Keratinocyte (primary cell): ENCODE measurements at regions not wholly inside any gene's neighbourhood (a gene's known extent, or its start where the extent isn't known, plus 50 kb on each side); places are given as distances from the start of the nearest gene placed in this dataset.

Source experiments
- DNase-seq: peaks from one replicate; pipeline ENCODE4 v3.0.0-alpha.2; 2011; ENCODE audit warnings: low read depth, missing footprints, low spot score
- FAIRE-seq: peaks from 2 replicates; lab custom pipeline; 2011; peaks lifted over from hg19 to GRCh38; lab: Jason Lieb, UNC
- H2AFZ ChIP-seq: 2 replicates; pipeline ENCODE4 v1.6.0; 2012; ENCODE audit warnings: low read length, control low read depth, inconsistent platforms; ENCODE audit not compliant: control insufficient read depth
- H3K27ac ChIP-seq: 2 replicates; pipeline ENCODE4 v1.5.1; 2011; ENCODE audit warnings: low read length; ENCODE audit not compliant: control insufficient read depth, insufficient read depth
- H3K27me3 ChIP-seq: 3 replicates; pipeline ENCODE4 v1.6.0; 2011; ENCODE audit warnings: low read length; ENCODE audit not compliant: control insufficient read depth, insufficient read depth; ENCODE audit errors: extremely low read depth
- H3K36me3 ChIP-seq, 2 experiments: 2 replicates in 1 of 2; 3 replicates in 1 of 2; pipeline ENCODE4 v1.5.1; 2011; ENCODE audit warnings: low read length in 2 of 2, mild to moderate bottlenecking in 1 of 2; ENCODE audit not compliant: control insufficient read depth in 2 of 2, insufficient read depth in 2 of 2; ENCODE audit errors: extremely low read depth in 1 of 2
- H3K4me1 ChIP-seq: 3 replicates; pipeline ENCODE4 v1.5.1; 2011; ENCODE audit warnings: low read length; ENCODE audit not compliant: control insufficient read depth, insufficient read depth; ENCODE audit errors: extremely low read depth
- H3K4me2 ChIP-seq: 3 replicates; pipeline ENCODE4 v1.6.0; 2011; ENCODE audit warnings: low read depth, low read length; ENCODE audit not compliant: control insufficient read depth, insufficient read depth; ENCODE audit errors: extremely low read depth
- H3K4me3 ChIP-seq, 3 experiments: fragments of 200-600 bp in 1 of 3; sonication (generic) in 1 of 3; 2 replicates in 2 of 3; 3 replicates in 1 of 3; pipeline ENCODE4 v1.5.1; 2011 to 2016; ENCODE audit warnings: low read length in 3 of 3, mild to moderate bottlenecking in 3 of 3, control low read depth in 2 of 3, inconsistent platforms in 1 of 3, low read depth in 1 of 3, mixed read lengths in 1 of 3, mixed run types in 1 of 3, moderate library complexity in 1 of 3; ENCODE audit not compliant: control insufficient read depth in 2 of 3, insufficient read depth in 2 of 3; ENCODE audit errors: extremely low read depth in 1 of 3
- H3K79me2 ChIP-seq: 2 replicates; pipeline ENCODE4 v1.6.0; 2012; ENCODE audit warnings: low read length; ENCODE audit not compliant: control insufficient read depth, insufficient read depth
- H3K9ac ChIP-seq: 3 replicates; pipeline ENCODE4 v1.6.0; 2011; ENCODE audit warnings: low read length; ENCODE audit not compliant: control insufficient read depth, insufficient read depth; ENCODE audit errors: extremely low read depth
- H3K9me1 ChIP-seq: 3 replicates; pipeline ENCODE4 v1.6.0; 2011; ENCODE audit warnings: low read length; ENCODE audit not compliant: control insufficient read depth, insufficient read depth; ENCODE audit errors: extremely low read depth
- H3K9me3 ChIP-seq: 2 replicates; pipeline ENCODE4 v1.5.1; 2012; ENCODE audit warnings: low read depth, low read length; ENCODE audit not compliant: control insufficient read depth
- H4K20me1 ChIP-seq: 3 replicates; pipeline ENCODE4 v1.6.0; 2011; ENCODE audit warnings: low read length; ENCODE audit not compliant: control insufficient read depth, insufficient read depth; ENCODE audit errors: extremely low read depth
- EZH2 ChIP-seq: IDR thresholded peaks from one replicate; pipeline ENCODE4 v1.6.1; 2012; ENCODE audit warnings: inconsistent platforms, mild to moderate bottlenecking, low read length, moderate library complexity
- dilution Hi-C: fragments of 300-500 bp; cut with MboI; formaldehyde crosslinking; loops from one replicate; pipeline ENCODE4 v1.7.0; 2020; ENCODE audit warnings: low sequenced_read_pairs; ENCODE audit not compliant: extremely low pct_ligation_motif_present
- TF ChIP-seq, protein P1 (sequence below), 3 experiments: IDR thresholded peaks in 1 of 3; conservative IDR thresholded peaks in 1 of 3; optimal IDR thresholded peaks in 1 of 3; 2 replicates in 2 of 3; 3 replicates in 1 of 3; pipeline versions ENCODE3 to v1.5.1; 2011; ENCODE audit warnings: low read length in 3 of 3, mild to moderate bottlenecking in 3 of 3, moderate library complexity in 2 of 3, control low read depth in 1 of 3, inconsistent platforms in 1 of 3; ENCODE audit not compliant: insufficient read depth in 2 of 3; ENCODE audit errors: extremely low read depth in 1 of 3

GRCh38 chr2:66981074-66981473 is 416.1 kb upstream of the ETAA1 start:
- Histone ChIP-seq H4K20me1 (no peaks in the 10 kb centered on the region), H3K27ac (no peak overlapping the region), H3K36me3 (no peaks in the 10 kb centered on the region), H3K9me1 (no peaks in the 10 kb centered on the region), H3K4me3 (no peak overlapping the region), H3K9me3 (no peaks in the 10 kb centered on the region), H3K9ac (no peak overlapping the region), H3K27me3 (no peaks in the 10 kb centered on the region), H2AFZ (no peak overlapping the region), H3K4me1 (no peaks in the 10 kb centered on the region), H3K4me2 (no peak overlapping the region), H3K79me2 (no peaks in the 10 kb centered on the region)
- dilution Hi-C loops, result no loop called here
- DNase-seq (no peak), FAIRE-seq (no peak)
- TF ChIP-seq, protein P1, sequence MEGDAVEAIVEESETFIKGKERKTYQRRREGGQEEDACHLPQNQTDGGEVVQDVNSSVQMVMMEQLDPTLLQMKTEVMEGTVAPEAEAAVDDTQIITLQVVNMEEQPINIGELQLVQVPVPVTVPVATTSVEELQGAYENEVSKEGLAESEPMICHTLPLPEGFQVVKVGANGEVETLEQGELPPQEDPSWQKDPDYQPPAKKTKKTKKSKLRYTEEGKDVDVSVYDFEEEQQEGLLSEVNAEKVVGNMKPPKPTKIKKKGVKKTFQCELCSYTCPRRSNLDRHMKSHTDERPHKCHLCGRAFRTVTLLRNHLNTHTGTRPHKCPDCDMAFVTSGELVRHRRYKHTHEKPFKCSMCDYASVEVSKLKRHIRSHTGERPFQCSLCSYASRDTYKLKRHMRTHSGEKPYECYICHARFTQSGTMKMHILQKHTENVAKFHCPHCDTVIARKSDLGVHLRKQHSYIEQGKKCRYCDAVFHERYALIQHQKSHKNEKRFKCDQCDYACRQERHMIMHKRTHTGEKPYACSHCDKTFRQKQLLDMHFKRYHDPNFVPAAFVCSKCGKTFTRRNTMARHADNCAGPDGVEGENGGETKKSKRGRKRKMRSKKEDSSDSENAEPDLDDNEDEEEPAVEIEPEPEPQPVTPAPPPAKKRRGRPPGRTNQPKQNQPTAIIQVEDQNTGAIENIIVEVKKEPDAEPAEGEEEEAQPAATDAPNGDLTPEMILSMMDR (optimal IDR thresholded peaks at IDR 0.05 in 1 of 3, IDR thresholded peaks at IDR 0.05 in 1 of 3, conservative IDR thresholded peaks at IDR 0.05 in 1 of 3; ENCODE audit: extremely low read depth in 1 of 3, insufficient read depth in 2 of 3, low read length in 3 of 3), result no peak
- no peak for TF ChIP-seq EZH2

DNA sequence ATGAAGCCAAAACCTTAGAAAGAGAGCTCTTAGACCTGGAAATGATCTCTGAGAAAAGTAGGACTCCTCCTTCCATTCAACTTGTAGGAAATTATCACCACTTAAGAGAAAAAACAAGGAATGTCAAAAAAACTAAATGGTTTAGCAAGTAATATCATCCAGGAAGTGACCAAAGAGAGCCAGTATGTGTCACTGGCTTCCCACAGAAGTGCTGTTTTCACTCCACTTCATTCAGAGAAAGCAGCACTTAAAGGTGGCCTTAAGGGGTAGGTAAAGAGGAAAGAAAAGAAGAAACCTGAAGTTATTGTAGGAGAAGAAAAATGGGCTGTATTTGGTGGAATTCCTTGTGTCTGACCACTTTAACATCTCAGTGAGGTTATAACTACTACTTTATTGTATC is 414.4 kb upstream of the ETAA1 start:
- Histone ChIP-seq H3K4me1 (no peaks in the 10 kb centered on the region), H3K27ac (no peak overlapping the region), H3K4me2 (no peak overlapping the region), H3K36me3 (no peaks in the 10 kb centered on the region), H3K9me1 (no peaks in the 10 kb centered on the region), H3K9me3 (no peaks in the 10 kb centered on the region), H3K79me2 (no peaks in the 10 kb centered on the region), H3K27me3 (no peaks in the 10 kb centered on the region), H3K4me3 (no peak overlapping the region), H4K20me1 (no peaks in the 10 kb centered on the region), H3K9ac (no peak overlapping the region), H2AFZ (no peak overlapping the region)
- dilution Hi-C loops, result no loop called here
- FAIRE-seq (no peak), DNase-seq (no peak)
- TF ChIP-seq, protein P1 (optimal IDR thresholded peaks at IDR 0.05 in 1 of 3, IDR thresholded peaks at IDR 0.05 in 1 of 3, conservative IDR thresholded peaks at IDR 0.05 in 1 of 3; ENCODE audit: extremely low read depth in 1 of 3, insufficient read depth in 2 of 3, low read length in 3 of 3), result peak in 1 of 3 experiments; percentile 7
- no peak for TF ChIP-seq EZH2
